ENCODE measurements at regions not wholly inside any gene's neighbourhood (a gene's known extent, or its start where the extent isn't known, plus 50 kb on each side); places are given as distances from the start of the nearest gene placed in this dataset.

DNA sequence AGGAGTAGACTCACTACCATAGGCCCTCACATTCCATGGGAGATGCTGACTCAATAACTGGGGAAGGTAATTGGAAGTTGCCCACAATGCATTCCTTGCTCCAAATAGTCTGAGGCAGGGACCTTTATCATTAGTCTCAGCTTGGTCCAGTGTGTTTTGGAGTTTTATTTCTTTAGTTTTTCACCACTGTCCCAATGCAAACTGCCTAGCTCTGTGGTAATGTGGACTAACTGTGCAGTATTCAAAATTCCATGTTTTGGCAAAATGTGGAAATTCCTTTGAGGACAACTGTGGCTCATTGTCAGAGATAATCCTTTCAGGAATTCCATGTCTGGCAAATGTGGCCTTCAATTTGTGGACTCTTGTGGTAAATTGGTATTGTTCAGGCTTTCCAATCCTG is 78.1 kb upstream of the PAPPA2 start:
- TF ChIP-seq CTCF (IDR thresholded peaks at IDR 0.05; ENCODE audit: low read depth, low read length) (no peak), EZH2phosphoT487 (IDR thresholded peaks at IDR 0.05; ENCODE audit: low read depth) (no peak)

Data from OCI-LY3 (cell line).